ENCODE measurements at regions not wholly inside any gene's neighbourhood (a gene's known extent, or its start where the extent isn't known, plus 50 kb on each side); places are given as distances from the start of the nearest gene placed in this dataset.

DNA sequence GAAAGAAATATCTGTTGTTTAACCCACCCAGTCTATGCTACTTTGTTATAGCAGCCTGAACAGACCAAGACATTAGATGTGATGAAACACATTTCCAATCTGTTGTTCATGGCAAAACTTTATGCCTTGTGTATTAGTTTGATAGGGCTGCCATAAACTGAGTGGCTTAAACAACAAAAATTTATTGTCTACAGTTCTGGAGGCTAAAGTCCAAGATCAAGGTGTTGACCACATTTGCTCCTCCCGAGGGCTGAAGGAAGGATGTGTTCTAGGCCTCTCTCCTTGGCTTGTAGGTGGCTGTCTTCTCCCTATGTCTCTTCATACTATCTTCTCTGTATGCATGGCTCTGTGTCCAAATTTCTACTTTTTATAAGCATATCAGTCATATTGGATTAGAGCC, 94.1 kb upstream of the HIVEP3 start:
- no peak for TF ChIP-seq ZNF677 (tag by site-specific recombination; IDR thresholded peaks at IDR 0.05)
- TF ChIP-seq ZNF530 (tag by site-specific recombination; IDR thresholded peaks at IDR 0.05; ENCODE audit: low read depth) = no peak
- no peak for TF ChIP-seq HOXC10 (CRISPR knock-in tag; IDR thresholded peaks at IDR 0.05)
- TF ChIP-seq ZNF174 (tag by site-specific recombination; IDR thresholded peaks at IDR 0.05) = no peak
- no peak for TF ChIP-seq ZBTB17 (tag by site-specific recombination; IDR thresholded peaks at IDR 0.05)
- no peak for TF ChIP-seq ZFP41 (tag by site-specific recombination; IDR thresholded peaks at IDR 0.05; ENCODE audit: borderline replicate concordance)
- no peak for TF ChIP-seq SETDB1 (IDR thresholded peaks at IDR 0.05; ENCODE audit: insufficient read length, low read length)
- no peak for TF ChIP-seq ZNF473 (tag by site-specific recombination; IDR thresholded peaks at IDR 0.05)
- ChIA-PET POLR2A (no interaction called here), CTCF (no interaction called here)
- Histone ChIP-seq H3K4me1 (ENCODE audit: control insufficient read depth, insufficient read depth, low read length) (no peaks in the 10 kb centered on the region), H3K36me3 (ENCODE audit: control insufficient read depth in 2 of 2, insufficient read depth in 1 of 2, low read length in 2 of 2) (no peaks in the 10 kb centered on the region), H3K4me3 (ENCODE audit: low read depth, low read length) (no peak overlapping the region), H3K27ac (ENCODE audit: extremely low read depth, low read depth, low read length) (no peak overlapping the region), H3K9me3 (ENCODE audit: control insufficient read depth, insufficient read depth, low read depth, low read length) (no peaks in the 10 kb centered on the region)

DNA sequence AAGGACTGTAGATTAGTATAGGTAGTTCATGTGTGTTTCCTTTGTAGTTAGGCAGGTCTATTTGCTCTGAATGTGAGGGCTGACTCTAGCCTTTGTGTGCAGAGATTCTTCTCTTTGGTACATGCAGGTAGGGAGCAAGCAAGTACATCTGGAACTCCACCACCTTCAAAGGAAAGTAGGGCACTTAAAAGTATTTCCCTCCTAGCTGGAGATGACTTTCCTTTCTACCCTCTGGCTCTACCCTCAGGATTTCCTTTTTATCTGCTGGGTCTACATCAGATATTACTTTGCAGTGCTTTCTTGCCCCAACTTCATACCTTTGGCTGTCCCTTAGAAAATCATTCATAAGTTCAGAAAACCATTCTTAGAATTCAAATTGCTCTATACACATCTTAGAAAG, 91.7 kb upstream of the HIVEP3 start:
- Histone ChIP-seq H3K27ac (ENCODE audit: extremely low read depth, low read depth, low read length) (no peak overlapping the region), H3K9me3 (ENCODE audit: control insufficient read depth, insufficient read depth, low read depth, low read length) (no peaks in the 10 kb centered on the region), H3K36me3 (ENCODE audit: control insufficient read depth in 2 of 2, insufficient read depth in 1 of 2, low read length in 2 of 2) (no peaks in the 10 kb centered on the region), H3K4me1 (ENCODE audit: control insufficient read depth, insufficient read depth, low read length) (no peaks in the 10 kb centered on the region), H3K4me3 (ENCODE audit: low read depth, low read length) (no peak overlapping the region)
- CTCF ChIA-PET = interaction anchor here (0.5 kb wide), 1 partner anchor 176 kb away, joined by 3 read pairs; no protein-coding TSS in a partner anchor
- TF ChIP-seq ZIC2 (tag by site-specific recombination; IDR thresholded peaks at IDR 0.05) (no peak), BCL11A (tag by site-specific recombination; IDR thresholded peaks at IDR 0.05; ENCODE audit: low read depth) (no peak), SCRT2 (tag by site-specific recombination; IDR thresholded peaks at IDR 0.05) (no peak)
- TF ChIP-seq, protein P1, sequence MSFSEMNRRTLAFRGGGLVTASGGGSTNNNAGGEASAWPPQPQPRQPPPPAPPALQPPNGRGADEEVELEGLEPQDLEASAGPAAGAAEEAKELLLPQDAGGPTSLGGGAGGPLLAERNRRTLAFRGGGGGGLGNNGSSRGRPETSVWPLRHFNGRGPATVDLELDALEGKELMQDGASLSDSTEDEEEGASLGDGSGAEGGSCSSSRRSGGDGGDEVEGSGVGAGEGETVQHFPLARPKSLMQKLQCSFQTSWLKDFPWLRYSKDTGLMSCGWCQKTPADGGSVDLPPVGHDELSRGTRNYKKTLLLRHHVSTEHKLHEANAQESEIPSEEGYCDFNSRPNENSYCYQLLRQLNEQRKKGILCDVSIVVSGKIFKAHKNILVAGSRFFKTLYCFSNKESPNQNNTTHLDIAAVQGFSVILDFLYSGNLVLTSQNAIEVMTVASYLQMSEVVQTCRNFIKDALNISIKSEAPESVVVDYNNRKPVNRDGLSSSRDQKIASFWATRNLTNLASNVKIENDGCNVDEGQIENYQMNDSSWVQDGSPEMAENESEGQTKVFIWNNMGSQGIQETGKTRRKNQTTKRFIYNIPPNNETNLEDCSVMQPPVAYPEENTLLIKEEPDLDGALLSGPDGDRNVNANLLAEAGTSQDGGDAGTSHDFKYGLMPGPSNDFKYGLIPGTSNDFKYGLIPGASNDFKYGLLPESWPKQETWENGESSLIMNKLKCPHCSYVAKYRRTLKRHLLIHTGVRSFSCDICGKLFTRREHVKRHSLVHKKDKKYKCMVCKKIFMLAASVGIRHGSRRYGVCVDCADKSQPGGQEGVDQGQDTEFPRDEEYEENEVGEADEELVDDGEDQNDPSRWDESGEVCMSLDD (tag by site-specific recombination; IDR thresholded peaks at IDR 0.05) = no peak
- TF ChIP-seq, protein P2, sequence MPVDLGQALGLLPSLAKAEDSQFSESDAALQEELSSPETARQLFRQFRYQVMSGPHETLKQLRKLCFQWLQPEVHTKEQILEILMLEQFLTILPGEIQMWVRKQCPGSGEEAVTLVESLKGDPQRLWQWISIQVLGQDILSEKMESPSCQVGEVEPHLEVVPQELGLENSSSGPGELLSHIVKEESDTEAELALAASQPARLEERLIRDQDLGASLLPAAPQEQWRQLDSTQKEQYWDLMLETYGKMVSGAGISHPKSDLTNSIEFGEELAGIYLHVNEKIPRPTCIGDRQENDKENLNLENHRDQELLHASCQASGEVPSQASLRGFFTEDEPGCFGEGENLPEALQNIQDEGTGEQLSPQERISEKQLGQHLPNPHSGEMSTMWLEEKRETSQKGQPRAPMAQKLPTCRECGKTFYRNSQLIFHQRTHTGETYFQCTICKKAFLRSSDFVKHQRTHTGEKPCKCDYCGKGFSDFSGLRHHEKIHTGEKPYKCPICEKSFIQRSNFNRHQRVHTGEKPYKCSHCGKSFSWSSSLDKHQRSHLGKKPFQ (tag by site-specific recombination; IDR thresholded peaks at IDR 0.05) = no peak
- POLR2A ChIA-PET = no interaction called here

DNA sequence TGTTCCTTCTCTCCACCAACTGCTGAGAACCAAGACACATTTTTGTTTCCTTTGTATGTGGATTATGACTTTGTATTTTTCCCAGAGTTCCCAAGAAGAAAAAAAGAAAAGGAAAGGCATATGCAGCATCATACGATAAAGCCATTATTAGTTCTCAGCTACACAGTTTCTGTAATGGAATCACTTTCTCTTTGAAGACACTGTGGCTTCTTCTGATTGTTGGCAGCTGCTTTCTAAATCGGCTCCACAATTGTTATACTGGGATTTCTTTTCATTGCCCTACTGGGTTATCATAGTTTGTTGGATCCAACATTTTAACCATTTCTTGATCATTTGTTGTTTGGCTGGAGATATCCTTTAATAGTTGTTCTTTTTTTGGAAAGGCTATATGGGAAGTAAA, 89.5 kb upstream of the HIVEP3 start:
- POLR2A ChIA-PET = no interaction called here
- Histone ChIP-seq H3K9me3 (ENCODE audit: control insufficient read depth, insufficient read depth, low read depth, low read length) (no peaks in the 10 kb centered on the region), H3K36me3 (ENCODE audit: control insufficient read depth in 2 of 2, insufficient read depth in 1 of 2, low read length in 2 of 2) (no peaks in the 10 kb centered on the region), H3K27ac (ENCODE audit: extremely low read depth, low read depth, low read length) (no peak overlapping the region), H3K4me1 (ENCODE audit: control insufficient read depth, insufficient read depth, low read length) (no peaks in the 10 kb centered on the region), H3K4me3 (ENCODE audit: low read depth, low read length) (no peak overlapping the region)
- CTCF ChIA-PET = no interaction called here
- TF ChIP-seq KLF8 (tag by site-specific recombination; IDR thresholded peaks at IDR 0.05) = no peak
- TF ChIP-seq, protein P3, sequence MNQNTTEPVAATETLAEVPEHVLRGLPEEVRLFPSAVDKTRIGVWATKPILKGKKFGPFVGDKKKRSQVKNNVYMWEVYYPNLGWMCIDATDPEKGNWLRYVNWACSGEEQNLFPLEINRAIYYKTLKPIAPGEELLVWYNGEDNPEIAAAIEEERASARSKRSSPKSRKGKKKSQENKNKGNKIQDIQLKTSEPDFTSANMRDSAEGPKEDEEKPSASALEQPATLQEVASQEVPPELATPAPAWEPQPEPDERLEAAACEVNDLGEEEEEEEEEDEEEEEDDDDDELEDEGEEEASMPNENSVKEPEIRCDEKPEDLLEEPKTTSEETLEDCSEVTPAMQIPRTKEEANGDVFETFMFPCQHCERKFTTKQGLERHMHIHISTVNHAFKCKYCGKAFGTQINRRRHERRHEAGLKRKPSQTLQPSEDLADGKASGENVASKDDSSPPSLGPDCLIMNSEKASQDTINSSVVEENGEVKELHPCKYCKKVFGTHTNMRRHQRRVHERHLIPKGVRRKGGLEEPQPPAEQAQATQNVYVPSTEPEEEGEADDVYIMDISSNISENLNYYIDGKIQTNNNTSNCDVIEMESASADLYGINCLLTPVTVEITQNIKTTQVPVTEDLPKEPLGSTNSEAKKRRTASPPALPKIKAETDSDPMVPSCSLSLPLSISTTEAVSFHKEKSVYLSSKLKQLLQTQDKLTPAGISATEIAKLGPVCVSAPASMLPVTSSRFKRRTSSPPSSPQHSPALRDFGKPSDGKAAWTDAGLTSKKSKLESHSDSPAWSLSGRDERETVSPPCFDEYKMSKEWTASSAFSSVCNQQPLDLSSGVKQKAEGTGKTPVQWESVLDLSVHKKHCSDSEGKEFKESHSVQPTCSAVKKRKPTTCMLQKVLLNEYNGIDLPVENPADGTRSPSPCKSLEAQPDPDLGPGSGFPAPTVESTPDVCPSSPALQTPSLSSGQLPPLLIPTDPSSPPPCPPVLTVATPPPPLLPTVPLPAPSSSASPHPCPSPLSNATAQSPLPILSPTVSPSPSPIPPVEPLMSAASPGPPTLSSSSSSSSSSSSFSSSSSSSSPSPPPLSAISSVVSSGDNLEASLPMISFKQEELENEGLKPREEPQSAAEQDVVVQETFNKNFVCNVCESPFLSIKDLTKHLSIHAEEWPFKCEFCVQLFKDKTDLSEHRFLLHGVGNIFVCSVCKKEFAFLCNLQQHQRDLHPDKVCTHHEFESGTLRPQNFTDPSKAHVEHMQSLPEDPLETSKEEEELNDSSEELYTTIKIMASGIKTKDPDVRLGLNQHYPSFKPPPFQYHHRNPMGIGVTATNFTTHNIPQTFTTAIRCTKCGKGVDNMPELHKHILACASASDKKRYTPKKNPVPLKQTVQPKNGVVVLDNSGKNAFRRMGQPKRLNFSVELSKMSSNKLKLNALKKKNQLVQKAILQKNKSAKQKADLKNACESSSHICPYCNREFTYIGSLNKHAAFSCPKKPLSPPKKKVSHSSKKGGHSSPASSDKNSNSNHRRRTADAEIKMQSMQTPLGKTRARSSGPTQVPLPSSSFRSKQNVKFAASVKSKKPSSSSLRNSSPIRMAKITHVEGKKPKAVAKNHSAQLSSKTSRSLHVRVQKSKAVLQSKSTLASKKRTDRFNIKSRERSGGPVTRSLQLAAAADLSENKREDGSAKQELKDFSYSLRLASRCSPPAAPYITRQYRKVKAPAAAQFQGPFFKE (tag by site-specific recombination; IDR thresholded peaks at IDR 0.05; ENCODE audit: borderline replicate concordance) = no peak
- TF ChIP-seq, protein P4, sequence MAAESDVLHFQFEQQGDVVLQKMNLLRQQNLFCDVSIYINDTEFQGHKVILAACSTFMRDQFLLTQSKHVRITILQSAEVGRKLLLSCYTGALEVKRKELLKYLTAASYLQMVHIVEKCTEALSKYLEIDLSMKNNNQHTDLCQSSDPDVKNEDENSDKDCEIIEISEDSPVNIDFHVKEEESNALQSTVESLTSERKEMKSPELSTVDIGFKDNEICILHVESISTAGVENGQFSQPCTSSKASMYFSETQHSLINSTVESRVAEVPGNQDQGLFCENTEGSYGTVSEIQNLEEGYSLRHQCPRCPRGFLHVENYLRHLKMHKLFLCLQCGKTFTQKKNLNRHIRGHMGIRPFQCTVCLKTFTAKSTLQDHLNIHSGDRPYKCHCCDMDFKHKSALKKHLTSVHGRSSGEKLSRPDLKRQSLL (tag by site-specific recombination; IDR thresholded peaks at IDR 0.05) = no peak
- TF ChIP-seq ZNF138 (tag by site-specific recombination; IDR thresholded peaks at IDR 0.05; ENCODE audit: borderline replicate concordance) = no peak
- TF ChIP-seq ZNF596 (tag by site-specific recombination; IDR thresholded peaks at IDR 0.05) = no peak
- no peak for TF ChIP-seq ZNF10 (tag by site-specific recombination; IDR thresholded peaks at IDR 0.05)
- TF ChIP-seq ZNF701 (tag by site-specific recombination; IDR thresholded peaks at IDR 0.05) = no peak
- TF ChIP-seq ZSCAN23 (tag by site-specific recombination; IDR thresholded peaks at IDR 0.05) = no peak
- no peak for TF ChIP-seq ZNF48 (tag by site-specific recombination; IDR thresholded peaks at IDR 0.05)
- no peak for TF ChIP-seq ZNF747 (tag by site-specific recombination; IDR thresholded peaks at IDR 0.05)
